ENCODE measurements at regions not wholly inside any gene's neighbourhood (a gene's known extent, or its start where the extent isn't known, plus 50 kb on each side); places are given as distances from the start of the nearest gene placed in this dataset.
"Not testable (repeated sequence)": the region's sequence is repeated elsewhere in the genome, so short reads cannot be mapped to it uniquely, and the experiment has no call there.

DNA sequence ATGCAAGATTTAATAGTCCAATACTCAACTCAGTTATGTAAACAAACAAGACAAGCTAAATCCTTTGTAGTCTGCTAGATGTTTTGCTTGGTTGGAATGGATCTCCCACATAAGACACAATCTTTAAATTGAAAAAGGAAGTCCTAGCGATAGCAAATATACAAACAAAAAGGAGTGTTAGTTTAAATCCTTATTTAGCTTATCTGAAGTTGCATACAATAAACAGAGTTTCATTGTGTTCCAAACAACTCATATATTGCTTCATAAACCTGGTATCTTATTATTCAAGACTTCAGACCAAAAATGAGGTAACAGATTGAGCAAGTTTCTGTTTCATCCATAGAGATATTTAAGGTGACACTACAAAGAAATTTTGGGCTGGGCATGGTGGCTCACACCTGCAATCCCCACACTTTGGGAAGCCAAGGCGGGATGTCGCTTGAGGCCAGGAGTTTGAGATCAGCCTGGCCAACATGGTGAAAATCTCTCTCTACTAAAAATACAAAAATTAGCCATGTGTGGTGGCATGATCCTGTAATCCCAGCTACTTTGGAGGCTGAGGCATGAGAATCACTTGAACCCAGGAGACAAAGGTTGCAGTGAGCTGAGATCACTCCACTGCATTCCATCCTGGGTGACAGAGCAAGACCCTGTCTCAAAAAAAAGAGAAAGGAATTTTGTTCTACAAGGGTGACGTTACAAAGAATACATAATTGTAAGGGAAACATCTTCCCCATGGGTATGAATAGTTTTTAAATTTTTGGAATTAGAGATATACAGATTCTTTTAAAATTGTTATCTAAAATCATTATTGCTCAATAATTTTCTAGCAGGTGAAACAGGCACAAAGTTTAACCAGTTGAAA lies 150.5 kb upstream of the L3MBTL4 start:
- DNase-seq (ENCODE audit: low read depth, low spot score): no peak

DNA sequence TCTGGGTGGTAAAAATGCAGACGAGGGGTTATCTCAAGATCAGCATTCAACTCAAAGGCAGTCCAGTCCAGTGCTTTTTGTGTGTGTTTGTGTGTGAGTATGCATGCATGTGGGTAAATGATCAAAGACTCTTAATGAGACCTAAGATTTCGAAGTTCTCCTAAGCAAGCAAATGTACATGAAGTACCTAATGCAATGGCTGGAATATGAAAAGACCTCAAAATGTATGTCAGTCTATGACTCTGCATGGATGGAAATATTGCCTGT lies 151.0 kb upstream of the L3MBTL4 start:
- no peak for DNase-seq (ENCODE audit: low read depth, low spot score)

More for the DNA sequence above, 150.5 kb upstream of the L3MBTL4 start:
- H3K4me3 ChIP-seq (ENCODE audit: low read length): no peak overlapping the region

DNA sequence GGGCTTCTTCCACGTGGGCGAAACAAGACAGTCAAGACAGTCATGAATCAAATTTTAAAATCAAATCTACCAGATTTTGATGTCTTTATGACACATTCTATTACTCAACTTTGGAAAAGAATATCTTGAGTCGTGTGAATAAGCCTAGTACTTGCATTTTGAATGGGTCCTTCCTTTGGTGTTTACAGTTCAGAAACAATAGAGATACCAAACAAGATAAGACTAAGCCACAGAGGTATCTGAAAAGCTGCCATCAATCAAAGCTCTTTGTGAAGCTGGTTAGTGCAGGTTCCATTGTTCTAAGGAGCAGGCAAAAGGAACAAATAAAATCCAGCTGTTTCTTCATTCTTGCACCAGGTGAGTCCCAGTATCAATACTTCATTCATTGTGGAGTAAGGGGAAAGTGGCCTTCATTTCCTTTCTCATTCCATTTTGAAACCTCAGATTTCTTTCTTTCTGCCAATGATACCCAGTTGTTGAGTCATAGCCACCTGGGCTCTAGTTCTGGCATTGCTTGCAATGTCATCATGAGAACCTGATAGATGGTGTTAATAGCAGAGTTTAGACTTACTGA lies 151.7 kb upstream of the L3MBTL4 start:
- peak; percentile 16 for DNase-seq (ENCODE audit: low read depth, low spot score)
- no peak overlapping the region for H3K4me3 ChIP-seq (ENCODE audit: low read length)

More for the DNA sequence above, 151.0 kb upstream of the L3MBTL4 start:
- no peak overlapping the region for H3K4me3 ChIP-seq (ENCODE audit: low read length)

DNA sequence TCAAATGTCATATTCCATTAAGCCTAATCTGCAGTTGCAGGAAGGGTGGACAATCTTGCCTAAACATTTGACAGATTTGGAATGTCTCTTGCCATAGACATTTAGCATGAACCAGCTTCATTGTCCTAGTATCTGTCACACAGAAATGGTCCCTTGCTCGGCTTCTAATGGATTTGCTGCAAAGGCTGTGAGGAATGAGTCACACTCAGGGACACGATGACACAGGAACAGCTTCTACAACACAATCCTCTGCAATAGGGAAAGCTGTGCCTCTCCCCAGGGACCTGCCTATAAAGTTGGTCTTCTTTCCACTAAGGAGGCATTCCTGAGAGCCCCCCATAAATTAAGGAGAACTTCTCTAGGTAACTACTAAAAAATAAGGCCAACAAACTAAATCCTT lies 155.1 kb upstream of the L3MBTL4 start:
- no peak for DNase-seq (ENCODE audit: low read depth, low spot score)
- H3K4me3 ChIP-seq (ENCODE audit: low read length): no peak overlapping the region

DNA sequence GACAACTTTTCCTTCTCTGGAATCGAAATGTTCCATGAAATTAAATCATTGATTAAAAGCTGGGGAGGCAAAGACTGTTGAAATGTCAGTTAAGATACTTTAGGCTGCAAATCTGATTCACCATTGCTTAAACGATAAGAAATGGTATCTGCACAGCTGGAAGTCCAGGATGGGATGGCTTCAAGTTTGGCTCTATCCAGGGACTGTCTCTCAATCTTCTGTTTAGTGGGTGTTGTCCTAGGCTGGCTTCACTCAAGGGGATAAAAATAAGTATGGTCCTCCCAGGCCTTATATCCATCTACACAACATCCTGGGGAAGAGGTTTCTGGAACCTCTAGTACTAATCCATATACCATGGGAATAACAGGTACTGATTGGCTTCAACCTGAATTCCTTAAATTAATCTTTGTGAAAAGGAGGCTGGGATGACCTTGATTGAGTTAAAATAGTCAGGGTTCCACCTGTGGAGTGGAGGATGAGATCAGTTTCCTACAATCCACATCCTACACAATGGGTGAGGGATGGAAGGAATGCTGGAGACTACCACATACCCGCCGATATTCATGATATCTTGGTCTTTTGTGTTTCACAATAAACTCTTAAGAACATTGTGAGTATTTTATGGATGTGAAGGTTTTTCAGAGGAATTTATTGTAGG lies 156.0 kb upstream of the L3MBTL4 start:
- no peak overlapping the region for H3K4me3 ChIP-seq (ENCODE audit: low read length)
- DNase-seq (ENCODE audit: low read depth, low spot score): no peak

DNA sequence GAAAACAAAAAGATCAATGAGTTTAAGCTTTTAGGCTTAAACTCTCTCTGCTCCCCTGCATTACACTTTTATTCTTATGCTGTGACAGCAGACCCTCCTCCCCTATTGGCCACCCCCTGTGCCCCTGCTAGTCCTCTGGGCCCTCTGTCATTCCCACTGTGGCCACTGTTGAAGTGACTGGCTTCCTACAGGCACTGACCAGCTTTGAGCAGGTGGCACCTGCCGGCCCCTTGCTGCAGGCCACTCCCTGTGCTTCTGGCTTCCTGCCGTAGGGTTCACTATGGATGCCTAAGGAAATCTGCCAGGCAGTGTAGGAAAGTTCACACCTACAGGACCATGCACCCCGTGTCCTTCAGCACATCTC lies 156.5 kb upstream of the L3MBTL4 start:
- no peak for DNase-seq (ENCODE audit: low read depth, low spot score)
- no peak overlapping the region for H3K4me3 ChIP-seq (ENCODE audit: low read length)

DNA sequence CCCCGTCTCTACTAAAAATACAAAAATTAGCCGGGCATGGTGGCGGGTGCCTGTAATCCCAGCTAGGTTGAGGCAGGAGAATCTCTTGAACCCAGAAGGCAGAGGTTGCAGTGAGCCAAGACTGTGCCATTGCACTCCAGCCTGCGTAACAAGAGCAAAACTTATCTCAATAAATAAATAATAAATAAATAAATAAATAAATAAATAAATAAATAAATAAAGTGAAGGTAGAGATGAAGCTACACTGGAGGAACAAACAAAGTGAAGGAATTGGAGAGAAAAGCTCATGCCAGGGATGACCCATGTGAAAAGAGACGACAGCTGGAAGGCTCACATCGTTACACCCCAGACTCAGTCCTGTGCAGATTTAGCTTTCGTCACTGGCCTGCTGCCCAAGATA lies 157.3 kb upstream of the ARHGAP28 start:
- DNase-seq (ENCODE audit: low read depth, low spot score); H3K4me3 ChIP-seq (ENCODE audit: low read length): not testable (repeated sequence)

DNA sequence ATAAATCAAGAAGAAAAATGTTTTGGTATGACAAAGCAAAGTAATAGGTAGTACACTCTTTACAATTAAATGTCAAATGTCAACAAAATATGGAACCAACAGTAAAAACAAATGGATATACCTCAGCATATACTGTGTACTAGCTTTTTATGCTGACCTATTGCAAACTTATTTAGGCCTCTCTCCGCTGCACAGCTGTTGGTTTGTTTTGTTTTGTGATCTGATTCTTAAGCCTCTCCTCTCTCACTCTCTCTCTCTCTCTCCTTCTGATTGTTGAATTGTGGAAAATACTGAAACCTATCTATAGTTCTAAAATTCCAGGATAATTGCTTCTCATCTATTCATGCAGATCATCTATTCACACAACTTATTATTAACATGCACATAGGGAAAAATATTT lies 154.9 kb upstream of the ARHGAP28 start:
- DNase-seq (ENCODE audit: low read depth, low spot score): no peak
- H3K4me3 ChIP-seq (ENCODE audit: low read length): no peak overlapping the region

DNA sequence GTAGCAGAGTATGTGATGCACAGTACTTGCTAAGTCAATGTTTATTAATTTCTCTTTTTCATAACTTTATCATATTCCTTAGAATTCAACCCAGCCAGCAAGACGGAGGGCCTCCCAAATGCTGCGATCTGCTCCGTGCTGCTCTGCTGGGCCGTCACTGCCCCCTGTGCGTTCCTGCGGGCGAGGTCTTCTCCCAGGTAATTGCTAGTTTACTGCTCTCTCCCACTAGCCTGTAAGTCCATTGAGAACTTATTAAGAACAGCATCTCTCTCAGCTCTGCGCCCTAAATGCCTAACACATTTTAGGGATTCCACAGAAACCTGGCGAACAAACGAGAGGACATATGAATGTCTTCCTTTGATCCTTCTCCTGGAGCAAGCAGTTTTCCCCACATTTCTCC lies 153.6 kb upstream of the ARHGAP28 start:
- H3K4me3 ChIP-seq (ENCODE audit: low read length): no peak overlapping the region
- no peak for DNase-seq (ENCODE audit: low read depth, low spot score)

DNA sequence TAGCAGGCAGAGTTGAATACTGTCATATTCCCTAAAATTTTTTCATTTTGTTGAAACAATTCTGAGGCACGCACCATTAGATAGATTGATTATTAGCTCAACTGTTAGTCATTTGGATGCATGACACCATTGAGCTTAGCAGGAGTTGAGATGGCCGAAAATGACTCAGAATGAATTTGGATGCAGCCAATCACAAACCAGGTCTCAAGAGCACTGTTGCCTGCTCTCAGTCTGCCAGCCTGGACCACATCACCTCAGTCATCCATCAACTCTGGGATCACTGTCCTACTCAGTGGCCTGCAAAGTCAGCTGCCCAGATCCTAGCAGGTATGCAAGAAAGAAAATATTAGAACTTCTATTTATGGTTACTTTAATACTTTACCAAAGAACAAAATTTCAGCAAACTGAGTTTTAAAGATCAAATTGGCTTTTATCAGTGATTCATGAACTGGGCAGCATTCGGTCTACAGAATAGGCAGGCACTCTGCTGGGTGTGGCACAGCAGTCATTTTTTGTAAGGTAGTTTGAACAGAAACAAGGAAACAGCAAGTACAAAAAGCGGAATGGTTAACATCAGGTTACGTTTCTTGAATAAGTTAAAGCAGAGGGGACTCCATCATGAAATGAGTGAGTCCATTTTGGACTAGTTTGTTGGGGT lies 152.7 kb upstream of the ARHGAP28 start:
- no peak for DNase-seq (ENCODE audit: low read depth, low spot score)
- no peak overlapping the region for H3K4me3 ChIP-seq (ENCODE audit: low read length)

DNA sequence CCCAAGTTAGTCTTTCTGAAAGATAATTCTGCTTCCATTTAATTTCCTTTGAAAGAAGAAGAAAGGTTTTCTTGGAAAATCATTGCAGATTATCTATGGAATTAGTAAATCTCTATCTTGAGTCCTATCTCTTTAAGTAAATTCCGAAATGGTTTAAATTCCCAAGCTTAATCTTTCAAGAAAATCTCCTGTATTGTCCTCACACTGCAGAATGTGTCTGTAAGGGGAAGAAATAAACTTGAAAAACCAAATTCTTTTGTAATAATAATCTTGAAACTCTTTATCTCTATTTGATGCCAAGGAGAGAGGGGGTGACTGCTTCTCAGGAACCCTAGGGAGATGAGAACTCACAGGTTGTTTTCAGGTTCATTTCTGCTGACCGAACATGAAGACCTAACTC lies 150.8 kb upstream of the ARHGAP28 start:
- DNase-seq (ENCODE audit: low read depth, low spot score): no peak
- H3K4me3 ChIP-seq (ENCODE audit: low read length): no peak overlapping the region

DNA sequence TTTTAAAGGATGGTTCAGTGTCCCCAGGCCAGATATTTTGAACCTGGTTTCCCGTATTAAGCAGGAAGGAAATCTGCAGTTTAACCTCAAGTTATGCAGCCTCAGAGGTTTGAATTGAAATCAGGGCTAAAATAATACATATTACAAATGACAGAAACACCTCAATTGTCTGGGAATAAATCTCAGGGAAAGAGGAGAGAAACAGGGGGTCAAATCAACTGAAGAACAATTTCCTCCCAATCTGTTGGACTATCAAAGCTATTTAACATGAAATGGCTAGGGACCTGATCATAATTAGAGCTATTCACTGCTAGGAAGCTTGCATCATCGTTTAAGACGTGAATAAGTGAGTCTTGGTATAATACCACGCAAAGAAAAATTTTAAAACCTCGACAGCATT lies 150.0 kb upstream of the ARHGAP28 start:
- no peak overlapping the region for H3K4me3 ChIP-seq (ENCODE audit: low read length)
- no peak for DNase-seq (ENCODE audit: low read depth, low spot score)

DNA sequence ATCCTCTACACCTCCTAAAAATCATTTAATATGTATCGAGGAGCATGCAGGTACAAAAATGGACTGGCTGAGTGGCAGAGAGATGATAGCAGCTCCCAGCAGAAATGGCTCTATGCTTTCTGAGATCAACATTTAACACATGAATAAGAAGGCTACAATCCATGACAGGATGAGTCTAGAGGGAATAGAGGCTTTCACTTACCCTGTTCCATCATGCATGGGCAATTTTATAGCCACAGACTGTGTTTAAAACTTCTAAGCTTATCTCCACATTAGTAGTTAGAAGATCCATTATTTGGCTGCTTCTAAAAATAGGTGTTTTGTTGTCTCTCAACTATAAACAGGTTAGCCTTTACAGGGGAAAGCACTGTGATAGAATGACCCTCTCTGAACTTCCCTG lies 149.1 kb upstream of the ARHGAP28 start:
- H3K4me3 ChIP-seq (ENCODE audit: low read length): no peak overlapping the region
- no peak for DNase-seq (ENCODE audit: low read depth, low spot score)

DNA sequence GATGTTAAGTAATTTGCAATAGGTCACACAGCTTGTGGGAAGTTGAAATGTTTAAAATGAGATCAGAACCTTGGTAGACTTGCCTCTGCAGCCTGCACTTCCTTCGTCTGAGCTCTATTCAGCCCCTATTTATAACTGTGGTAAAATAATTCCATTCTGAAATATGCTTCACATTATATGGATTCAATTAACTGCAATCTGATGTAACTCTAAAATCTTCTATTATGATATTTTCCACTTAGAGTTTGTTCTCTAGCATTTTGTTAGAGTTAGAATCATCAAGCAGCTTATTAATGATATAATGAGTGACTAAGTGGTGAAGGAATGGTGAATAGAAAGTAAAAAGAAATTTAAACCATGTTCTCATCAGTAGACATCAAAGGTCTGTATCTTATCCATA lies 139.6 kb upstream of the ARHGAP28 start:
- no peak for DNase-seq (ENCODE audit: low read depth, low spot score)
- H3K4me3 ChIP-seq (ENCODE audit: low read length): no peak overlapping the region

DNA sequence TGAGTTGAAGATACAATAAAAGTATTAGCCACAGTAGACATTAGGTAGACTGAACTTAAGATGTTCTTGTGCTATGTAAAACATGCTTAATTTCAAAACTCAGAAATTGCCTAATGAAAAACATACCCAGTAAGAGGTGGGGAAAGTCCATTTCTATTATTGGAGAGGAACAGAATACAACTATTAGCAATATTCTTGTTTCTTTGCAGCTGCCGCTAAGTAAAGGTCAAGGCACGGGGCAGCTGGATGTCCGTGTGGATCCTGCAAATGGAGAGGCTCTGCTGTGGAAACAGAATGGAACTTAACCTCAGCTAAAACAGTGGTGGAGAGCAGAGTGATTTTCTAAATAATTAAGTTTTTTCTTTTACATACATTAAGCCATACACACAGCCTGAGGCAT lies 139.2 kb upstream of the ARHGAP28 start:
- DNase-seq (ENCODE audit: low read depth, low spot score): no peak
- no peak overlapping the region for H3K4me3 ChIP-seq (ENCODE audit: low read length)

DNA sequence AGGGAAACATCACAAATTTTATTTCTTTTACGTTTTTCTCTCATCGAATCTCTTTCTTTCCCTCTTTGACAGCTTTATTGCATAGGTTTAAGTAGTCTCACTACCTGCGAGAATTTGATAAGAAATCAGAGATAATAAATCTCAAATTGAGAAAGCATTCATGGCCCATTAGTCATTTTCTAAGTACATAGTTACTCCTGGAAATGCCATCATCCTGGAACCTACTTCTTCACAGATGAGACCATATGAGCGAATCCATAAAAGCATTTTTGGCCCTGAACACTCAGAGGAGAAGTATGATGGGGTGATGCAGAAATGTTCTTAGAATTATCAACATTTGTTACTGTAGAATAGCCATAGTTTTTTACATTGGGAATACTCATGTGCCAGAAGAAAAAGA lies 138.0 kb upstream of the ARHGAP28 start:
- no peak for DNase-seq (ENCODE audit: low read depth, low spot score)
- H3K4me3 ChIP-seq (ENCODE audit: low read length): no peak overlapping the region

DNA sequence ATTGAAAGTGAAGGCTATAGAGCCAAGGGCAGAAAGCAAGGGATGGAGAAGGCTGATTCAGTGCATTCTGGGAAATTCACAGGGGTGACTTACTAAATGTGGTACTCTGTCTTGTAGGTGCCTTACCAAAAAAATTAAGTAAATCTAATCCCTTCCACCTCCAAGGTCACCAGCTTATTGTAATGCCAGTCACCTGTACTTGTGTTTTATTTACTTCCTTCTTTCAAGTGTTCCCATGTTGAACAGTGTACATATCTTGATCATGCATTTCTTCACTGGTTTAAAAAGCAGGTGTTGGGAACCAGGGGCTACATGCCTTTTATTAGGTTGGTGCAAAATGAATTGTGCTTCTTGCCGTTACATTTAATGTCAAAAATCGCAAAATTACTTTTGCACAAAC lies 137.0 kb upstream of the ARHGAP28 start:
- no peak overlapping the region for H3K4me3 ChIP-seq (ENCODE audit: low read length)
- DNase-seq (ENCODE audit: low read depth, low spot score): no peak

DNA sequence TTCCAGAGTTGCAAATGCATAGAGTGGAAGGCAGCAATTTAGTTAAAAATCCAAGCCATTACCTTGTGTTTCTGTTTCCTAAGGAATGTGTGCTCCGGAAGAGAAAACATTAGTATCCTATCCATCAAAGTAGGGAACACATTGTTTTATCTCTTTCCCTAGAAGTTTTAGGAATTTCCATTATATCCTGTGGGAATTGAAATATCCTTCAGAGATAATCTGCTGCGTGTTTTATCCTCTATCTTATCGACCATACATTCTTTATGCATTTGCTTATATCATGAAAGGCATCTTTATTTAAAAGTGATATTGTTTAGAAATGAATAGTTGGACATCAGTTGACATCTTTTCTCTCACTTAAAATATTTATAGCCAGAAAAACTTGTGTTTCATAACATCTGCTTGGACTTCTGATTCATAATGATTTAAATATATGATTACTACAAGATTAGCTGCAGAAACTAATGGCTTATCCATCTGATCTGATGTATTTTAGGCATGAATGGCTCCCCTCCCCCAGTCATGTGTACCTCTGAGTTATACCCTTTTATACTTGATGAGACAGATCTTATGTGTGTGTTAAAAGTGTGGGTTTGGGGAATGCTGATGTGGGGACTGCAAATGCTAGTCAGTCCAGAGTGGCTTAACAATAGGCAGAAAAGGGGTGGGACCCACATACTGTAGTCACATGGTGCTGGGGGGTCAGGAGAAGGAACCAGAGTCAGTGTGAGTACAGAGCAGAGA lies 136.2 kb upstream of the ARHGAP28 start:
- DNase-seq (ENCODE audit: low read depth, low spot score): no peak
- no peak overlapping the region for H3K4me3 ChIP-seq (ENCODE audit: low read length)

DNA sequence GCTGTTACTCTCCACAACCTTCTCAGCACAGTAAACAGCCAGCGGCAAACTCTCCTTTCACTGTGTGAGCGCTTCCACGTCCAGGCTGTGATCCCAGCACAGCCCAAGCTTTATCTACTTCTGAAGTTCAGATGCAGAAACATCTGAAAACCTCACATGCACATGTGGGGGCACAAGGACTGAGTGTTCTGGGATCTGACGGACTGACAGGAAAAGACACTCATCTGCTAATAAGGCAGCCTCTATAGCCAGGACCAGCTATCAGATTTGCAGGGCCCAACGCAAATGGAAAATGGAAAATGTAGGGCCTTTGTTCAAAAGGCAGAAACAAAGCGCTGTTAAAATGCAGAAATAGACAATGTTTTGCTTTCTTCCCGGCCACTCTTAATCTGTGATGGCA lies 133.8 kb upstream of the ARHGAP28 start:
- no peak overlapping the region for H3K4me3 ChIP-seq (ENCODE audit: low read length)
- DNase-seq (ENCODE audit: low read depth, low spot score): no peak

DNA sequence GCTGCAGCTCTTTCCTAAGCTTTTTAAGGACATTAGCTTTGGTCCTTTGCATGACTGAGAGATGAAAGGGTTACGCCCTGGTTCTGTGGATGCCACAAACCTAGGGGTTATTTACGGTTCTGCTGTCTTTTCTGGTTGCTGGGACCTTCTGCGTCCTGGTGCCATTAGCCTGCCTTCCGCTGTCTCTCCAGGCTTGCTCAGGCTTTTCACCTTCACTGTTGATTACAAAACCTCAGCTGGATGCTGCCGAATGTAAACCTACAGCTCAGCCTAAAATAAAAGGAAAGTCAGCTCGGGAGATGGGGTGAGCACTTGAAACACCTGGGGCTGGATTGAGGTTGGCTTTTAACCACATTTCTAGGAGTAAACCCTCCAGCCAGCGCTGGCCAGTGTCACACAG lies 130.9 kb upstream of the ARHGAP28 start:
- no peak for DNase-seq (ENCODE audit: low read depth, low spot score)
- no peak overlapping the region for H3K4me3 ChIP-seq (ENCODE audit: low read length)
